Sigmoid colon (tissue), 4 donors: ENCODE measurements at regions not wholly inside any gene's neighbourhood (a gene's known extent, or its start where the extent isn't known, plus 50 kb on each side); places are given as distances from the start of the nearest gene placed in this dataset.

Experiments used
- EP300 ChIP-seq, 4 donors: sonication (generic); formaldehyde crosslinking; IDR thresholded peaks; one replicate each; pipeline ENCODE4 v1.6.1; 2017; ENCODE audit warnings: antibody characterized with exemption in 4 of 4
- POLR2A ChIP-seq, 2 donors: fragments of 450-650 bp; IDR thresholded peaks; one replicate each; pipeline ENCODE4 v1.6.1; 2016; ENCODE audit warnings: antibody characterized with exemption in 2 of 2, mild to moderate bottlenecking in 2 of 2, moderate library complexity in 2 of 2
- POLR2AphosphoS5 ChIP-seq, 4 donors: sonication (generic); formaldehyde crosslinking; IDR thresholded peaks; one replicate each; pipeline ENCODE4 v1.6.1; 2017; ENCODE audit warnings: antibody characterized with exemption in 4 of 4
- TF ChIP-seq, protein P1 (sequence below), 4 experiments: fragments of 450-650 bp in 3 of 4; fragments of 200-600 bp in 1 of 4; IDR thresholded peaks; one replicate each; pipeline ENCODE4 v1.5.1; 2016 to 2019; ENCODE audit warnings: antibody characterized with exemption in 4 of 4, mild to moderate bottlenecking in 3 of 4, moderate library complexity in 2 of 4

DNA sequence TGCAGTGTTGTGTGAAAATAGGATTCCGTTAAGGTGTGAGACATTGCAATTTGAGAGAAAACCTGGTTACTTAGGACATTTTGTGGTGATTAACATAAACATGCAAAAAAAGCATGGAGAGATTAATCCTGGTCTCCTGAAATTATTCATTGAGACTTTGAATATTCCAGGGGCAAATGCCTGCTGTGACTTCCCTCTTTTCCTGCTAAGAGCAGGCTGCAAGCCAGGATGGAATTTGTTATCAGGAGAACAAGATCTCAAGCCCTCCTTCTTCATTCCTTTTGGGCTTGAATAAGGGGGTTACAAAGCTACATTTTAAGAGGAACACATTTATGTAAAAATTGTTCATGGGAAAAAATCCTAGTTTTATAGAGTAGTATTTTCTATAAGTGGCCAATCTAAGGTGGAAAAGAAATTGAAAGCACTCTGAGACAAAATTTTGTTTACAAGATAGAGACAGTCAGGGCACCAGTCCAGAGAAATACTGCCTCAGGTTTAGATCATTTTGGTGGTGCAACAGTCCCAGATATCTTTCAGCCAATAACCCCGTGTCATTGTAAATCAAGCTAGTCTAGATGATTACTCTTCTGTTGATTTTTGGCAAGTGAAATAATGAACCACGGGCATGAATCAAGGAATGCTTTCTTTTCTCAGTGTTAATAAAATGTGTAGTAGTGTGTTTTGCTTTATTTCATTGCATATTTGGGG lies 1528.3 kb upstream of the AGA start:
- TF ChIP-seq, protein P1, sequence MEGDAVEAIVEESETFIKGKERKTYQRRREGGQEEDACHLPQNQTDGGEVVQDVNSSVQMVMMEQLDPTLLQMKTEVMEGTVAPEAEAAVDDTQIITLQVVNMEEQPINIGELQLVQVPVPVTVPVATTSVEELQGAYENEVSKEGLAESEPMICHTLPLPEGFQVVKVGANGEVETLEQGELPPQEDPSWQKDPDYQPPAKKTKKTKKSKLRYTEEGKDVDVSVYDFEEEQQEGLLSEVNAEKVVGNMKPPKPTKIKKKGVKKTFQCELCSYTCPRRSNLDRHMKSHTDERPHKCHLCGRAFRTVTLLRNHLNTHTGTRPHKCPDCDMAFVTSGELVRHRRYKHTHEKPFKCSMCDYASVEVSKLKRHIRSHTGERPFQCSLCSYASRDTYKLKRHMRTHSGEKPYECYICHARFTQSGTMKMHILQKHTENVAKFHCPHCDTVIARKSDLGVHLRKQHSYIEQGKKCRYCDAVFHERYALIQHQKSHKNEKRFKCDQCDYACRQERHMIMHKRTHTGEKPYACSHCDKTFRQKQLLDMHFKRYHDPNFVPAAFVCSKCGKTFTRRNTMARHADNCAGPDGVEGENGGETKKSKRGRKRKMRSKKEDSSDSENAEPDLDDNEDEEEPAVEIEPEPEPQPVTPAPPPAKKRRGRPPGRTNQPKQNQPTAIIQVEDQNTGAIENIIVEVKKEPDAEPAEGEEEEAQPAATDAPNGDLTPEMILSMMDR (IDR thresholded peaks at IDR 0.05): no peak
- TF ChIP-seq POLR2AphosphoS5 (IDR thresholded peaks at IDR 0.05) (no peak), POLR2A (IDR thresholded peaks at IDR 0.05) (no peak), EP300 (IDR thresholded peaks at IDR 0.05) (no peak)
